GM23248 (cell line): ENCODE measurements at regions not wholly inside any gene's neighbourhood (a gene's known extent, or its start where the extent isn't known, plus 50 kb on each side); places are given as distances from the start of the nearest gene placed in this dataset.

Experiments
- DNase-seq: peaks from one replicate; pipeline ENCODE4 v3.0.0-alpha.2; 2015
- H2AFZ ChIP-seq: fragments of 200-600 bp; sonication (generic); 2 replicates; pipeline ENCODE4 v1.6.1; 2016; ENCODE audit warnings: antibody characterized with exemption
- H3F3A ChIP-seq: fragments of 200-600 bp; sonication (generic); 2 replicates; pipeline ENCODE4 v1.6.1; 2016; ENCODE audit warnings: mild to moderate bottlenecking, antibody characterized with exemption, mixed run types; ENCODE audit not compliant: insufficient read depth
- H3K27ac ChIP-seq: fragments of 200-600 bp; sonication (generic); 2 replicates; pipeline ENCODE4 v1.5.1; 2016; ENCODE audit warnings: mild to moderate bottlenecking
- H3K27me3 ChIP-seq: fragments of 200-600 bp; sonication (generic); replicated peaks from 2 replicates; pipeline ENCODE4 v1.6.1; 2016; ENCODE audit warnings: mild to moderate bottlenecking; ENCODE audit not compliant: insufficient read depth
- H3K36me3 ChIP-seq: fragments of 200-600 bp; sonication (generic); 2 replicates; pipeline ENCODE4 v1.6.1; 2016; ENCODE audit warnings: low read depth, mild to moderate bottlenecking
- H3K4me1 ChIP-seq: fragments of 200-600 bp; sonication (generic); 2 replicates; pipeline ENCODE4 v1.6.1; 2016; ENCODE audit warnings: mild to moderate bottlenecking; ENCODE audit not compliant: insufficient read depth
- H3K4me2 ChIP-seq: fragments of 200-600 bp; sonication (generic); one replicate; pipeline ENCODE4 v1.6.1; 2016; ENCODE audit warnings: mild to moderate bottlenecking; ENCODE audit not compliant: unreplicated experiment
- H3K4me3 ChIP-seq: fragments of 200-600 bp; sonication (generic); 2 replicates; pipeline ENCODE4 v1.5.1; 2016; ENCODE audit warnings: mild to moderate bottlenecking
- H3K79me2 ChIP-seq: fragments of 200-600 bp; sonication (generic); 2 replicates; pipeline ENCODE4 v1.6.1; 2016; ENCODE audit warnings: mild to moderate bottlenecking; ENCODE audit not compliant: insufficient read depth
- H3K9ac ChIP-seq: fragments of 200-600 bp; sonication (generic); 2 replicates; pipeline ENCODE4 v1.6.1; 2016; ENCODE audit warnings: mild to moderate bottlenecking
- H3K9me2 ChIP-seq: fragments of 200-600 bp; sonication (generic); 2 replicates; pipeline ENCODE4 v1.6.1; 2016; ENCODE audit warnings: mixed run types, mild to moderate bottlenecking, moderate library complexity; ENCODE audit not compliant: insufficient read depth
- H3K9me3 ChIP-seq: fragments of 200-600 bp; sonication (generic); one replicate; pipeline ENCODE4 v1.6.1; 2017; ENCODE audit warnings: low read depth
- H4K20me1 ChIP-seq: fragments of 200-600 bp; sonication (generic); 2 replicates; pipeline ENCODE4 v1.6.0; 2016; ENCODE audit not compliant: insufficient read depth
- EZH2 ChIP-seq: fragments of 200-600 bp; sonication (generic); IDR thresholded peaks from 2 replicates; pipeline ENCODE4 v1.6.1; 2018; ENCODE audit warnings: antibody characterized with exemption, mild to moderate bottlenecking; ENCODE audit not compliant: insufficient read depth, poor library complexity, severe bottlenecking
- EZH2phosphoT487 ChIP-seq: fragments of 200-600 bp; sonication (generic); IDR thresholded peaks from 2 replicates; pipeline ENCODE4 v1.6.1; 2018; ENCODE audit warnings: antibody characterized with exemption, moderate library complexity, mild to moderate bottlenecking, low read depth; ENCODE audit not compliant: insufficient read depth
- whole genome bisulfite sequencing, 2 experiments: methylation state at CpG; one replicate each; pipeline ENCODE4 v1.1.6; 2015 to 2017; ENCODE audit warnings: low lambda C conversion rate in 2 of 2, low coverage in 1 of 2; ENCODE audit errors: missing lambda C conversion rate in 2 of 2; 5-methylcytosine and 5-hydroxymethylcytosine counted together
- in situ Hi-C: fragments of 300-500 bp; cut with MboI; formaldehyde crosslinking; loops from 2 replicates; pipeline ENCODE4 v1.15.0; 2020

DNA sequence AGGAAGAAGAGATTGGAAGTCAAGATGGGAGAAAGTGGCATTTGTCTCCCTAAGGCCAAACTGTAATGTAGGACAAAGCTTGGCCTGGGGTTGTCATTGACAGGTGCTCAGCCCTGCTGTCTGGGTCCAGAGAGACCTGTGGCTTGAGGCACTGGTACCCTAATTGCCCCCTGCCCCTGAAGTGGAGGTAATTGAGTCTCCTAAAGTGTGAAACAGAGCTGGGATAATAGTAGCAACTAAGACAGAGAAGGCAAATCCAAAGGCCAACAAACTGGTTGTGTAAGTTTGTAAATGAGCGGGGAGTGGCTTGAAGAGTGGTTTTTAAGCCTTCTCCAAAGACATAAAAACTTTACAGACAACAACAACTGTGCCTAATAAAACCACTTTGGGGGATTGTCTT lies 264.2 kb upstream of the ROPN1 start:
- no peak overlapping the region for H2AFZ ChIP-seq
- H3K4me3 ChIP-seq, result no peak overlapping the region
- no peak overlapping the region for H3K9ac ChIP-seq
- no peaks in the 10 kb centered on the region for H3K9me3 ChIP-seq
- in situ Hi-C loops, result no loop called here
- no peak for TF ChIP-seq EZH2
- TF ChIP-seq EZH2phosphoT487, result no peak
- peaks cover 18% of the 10 kb centered on the region for H3F3A ChIP-seq
- H3K27ac ChIP-seq, result no peak overlapping the region
- H4K20me1 ChIP-seq, result no peaks in the 10 kb centered on the region
- no peak for DNase-seq
- no peaks in the 10 kb centered on the region for H3K79me2 ChIP-seq
- no peaks in the 10 kb centered on the region for H3K27me3 ChIP-seq
- no peak overlapping the region for H3K4me2 ChIP-seq
- no peaks in the 10 kb centered on the region for H3K9me2 ChIP-seq
- peaks cover 28% of the 10 kb centered on the region for H3K4me1 ChIP-seq
- WGBS, 2 experiments, result 96 to 100% methylated on average over 1 of the region's 1 CpG
- no peaks in the 10 kb centered on the region for H3K36me3 ChIP-seq

DNA sequence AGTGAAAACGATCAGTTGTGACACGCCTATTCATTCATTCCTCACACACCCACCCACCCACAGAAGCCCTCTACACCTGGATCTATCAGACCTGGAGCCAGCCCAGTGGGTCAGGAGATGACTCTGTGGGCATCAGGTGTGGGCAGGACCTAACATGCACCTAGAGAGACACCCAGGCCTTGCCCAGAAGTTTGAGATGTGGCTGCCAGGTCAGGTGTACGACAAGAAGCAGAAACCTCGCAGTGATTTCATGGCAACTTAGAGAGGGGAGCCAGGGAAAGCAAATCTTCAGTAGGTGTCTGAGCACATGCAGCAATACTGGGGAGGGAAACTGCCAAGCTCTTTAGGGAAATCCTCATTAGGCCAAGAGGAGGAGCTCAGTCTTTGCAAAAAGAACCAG lies 264.7 kb upstream of the ROPN1 start:
- 94 to 97% methylated on average over 4 of the region's 4 CpGs for WGBS, 2 experiments
- H4K20me1 ChIP-seq, result no peaks in the 10 kb centered on the region
- H3K9me3 ChIP-seq, result no peaks in the 10 kb centered on the region
- H3K27ac ChIP-seq, result no peak overlapping the region
- in situ Hi-C loops, result no loop called here
- peaks cover 32% of the 10 kb centered on the region for H3K4me1 ChIP-seq
- no peak overlapping the region for H3K4me3 ChIP-seq
- no peaks in the 10 kb centered on the region for H3K9me2 ChIP-seq
- no peak overlapping the region for H3K9ac ChIP-seq
- H3K79me2 ChIP-seq, result no peaks in the 10 kb centered on the region
- H3K4me2 ChIP-seq, result no peak overlapping the region
- H3K27me3 ChIP-seq, result no peaks in the 10 kb centered on the region
- TF ChIP-seq EZH2phosphoT487, result no peak
- no peak for TF ChIP-seq EZH2
- DNase-seq, result no peak
- H2AFZ ChIP-seq, result no peak overlapping the region
- peaks cover 22% of the 10 kb centered on the region for H3F3A ChIP-seq
- H3K36me3 ChIP-seq, result no peaks in the 10 kb centered on the region

DNA sequence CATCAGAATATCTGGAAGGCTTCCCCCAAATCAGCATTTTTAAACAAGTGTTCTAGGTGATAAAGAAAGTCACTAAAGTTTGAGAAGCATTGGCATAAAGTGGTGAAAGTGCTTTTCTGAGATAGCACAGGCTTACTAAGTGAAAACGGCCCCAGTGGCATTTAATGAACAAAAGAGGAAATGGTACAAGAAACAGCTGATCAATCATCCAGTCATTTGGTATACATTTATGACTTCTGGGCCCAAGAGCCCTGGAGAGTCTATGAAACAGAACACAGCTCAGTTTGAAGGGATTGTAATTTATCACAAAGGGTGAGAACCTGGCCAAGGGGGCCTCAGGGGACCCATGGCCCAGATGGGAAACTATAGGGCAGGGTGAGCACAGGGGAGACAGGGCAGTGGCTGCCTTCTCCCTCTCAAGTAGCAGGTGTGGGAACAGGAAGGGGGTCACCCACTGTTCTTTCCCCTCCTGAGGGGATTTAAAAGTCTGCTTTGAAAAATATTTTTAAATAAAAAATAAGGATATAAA lies 265.5 kb upstream of the ROPN1 start:
- Histone ChIP-seq H3K36me3 (no peaks in the 10 kb centered on the region), H3F3A (peaks cover 23% of the 10 kb centered on the region), H3K9me3 (no peaks in the 10 kb centered on the region), H3K27ac (no peak overlapping the region), H2AFZ (no peak overlapping the region), H3K27me3 (no peaks in the 10 kb centered on the region), H3K9ac (no peak overlapping the region), H3K9me2 (no peaks in the 10 kb centered on the region), H3K4me2 (no peak overlapping the region), H3K79me2 (no peaks in the 10 kb centered on the region), H3K4me1 (peaks cover 34% of the 10 kb centered on the region), H3K4me3 (no peak overlapping the region), H4K20me1 (no peaks in the 10 kb centered on the region)
- TF ChIP-seq EZH2, result no peak
- in situ Hi-C loops, result no loop called here
- no peak for DNase-seq
- WGBS, 2 experiments, result 25 to 58% methylated on average over 1 of the region's 1 CpG

DNA sequence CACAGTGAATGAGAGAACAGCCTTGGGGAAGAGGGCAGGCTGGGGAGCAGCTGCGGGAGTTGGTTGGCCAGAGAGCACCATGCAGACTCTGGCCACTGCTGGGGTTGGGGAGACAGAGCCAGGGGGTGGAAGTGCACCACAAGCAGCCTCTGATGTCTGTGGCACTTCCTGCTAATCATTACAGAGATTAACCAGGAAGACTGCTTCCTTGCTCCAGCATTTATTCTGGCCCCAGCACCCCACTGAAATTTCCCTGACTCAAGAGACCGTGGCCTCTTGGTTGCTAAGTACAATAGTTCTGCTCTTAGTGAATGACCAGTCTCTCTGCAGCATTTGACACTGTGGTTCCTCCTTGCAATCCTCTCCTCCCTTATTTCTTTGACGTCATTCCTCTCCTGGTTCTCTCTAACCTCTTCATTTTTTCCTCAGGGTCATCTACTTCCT lies 266.2 kb upstream of the ROPN1 start:
- no peaks in the 10 kb centered on the region for H3K9me3 ChIP-seq
- 0 out of 2 replicates have a peak overlapping the region, but pooled peaks have one; percentile 22 for H2AFZ ChIP-seq
- in situ Hi-C loops, result no loop called here
- no peaks in the 10 kb centered on the region for H3K9me2 ChIP-seq
- no peaks in the 10 kb centered on the region for H3K79me2 ChIP-seq
- peaks cover 41% of the 10 kb centered on the region for H3K4me1 ChIP-seq
- no peak overlapping the region for H3K4me3 ChIP-seq
- H3K36me3 ChIP-seq, result no peaks in the 10 kb centered on the region
- peak overlapping the region; percentile 36; the same call in 1 of the 2 replicates for H3K27ac ChIP-seq
- peaks cover 29% of the 10 kb centered on the region for H3F3A ChIP-seq
- H4K20me1 ChIP-seq, result no peaks in the 10 kb centered on the region
- 48 to 70% methylated on average over 3 of the region's 3 CpGs for WGBS, 2 experiments
- peak; percentile 67 for DNase-seq
- TF ChIP-seq EZH2 (no peak), EZH2phosphoT487 (no peak)
- no peaks in the 10 kb centered on the region for H3K27me3 ChIP-seq
- no peak overlapping the region for H3K4me2 ChIP-seq
- H3K9ac ChIP-seq, result no peak overlapping the region
